ENCODE measurements at regions not wholly inside any gene's neighbourhood (a gene's known extent, or its start where the extent isn't known, plus 50 kb on each side); places are given as distances from the start of the nearest gene placed in this dataset.
"Not testable (repeated sequence)": the region's sequence is repeated elsewhere in the genome, so short reads cannot be mapped to it uniquely, and the experiment has no call there.

GRCh38 chr22:48301908-48302307, 1525.8 kb downstream of the BRD1 start:
- no peak overlapping the region for H3K27ac Mint-ChIP-seq
- TF ChIP-seq CTCF (IDR thresholded peaks at IDR 0.05; ENCODE audit: unreplicated experiment in 3 of 3) = no peak

GRCh38 chr22:48301421-48301820, 1526.3 kb downstream of the BRD1 start:
- Mint-ChIP-seq H3K9me3 (no peaks in the 10 kb centered on the region), H3K27ac (no peak overlapping the region), H3K4me3 (no peak overlapping the region), H3K27me3 (ENCODE audit: low read depth) (peaks cover 36% of the 10 kb centered on the region), H3K36me3 (ENCODE audit: low read depth) (no peaks in the 10 kb centered on the region), H3K4me1 (no peaks in the 10 kb centered on the region)
- no peak for TF ChIP-seq CTCF (IDR thresholded peaks at IDR 0.05; ENCODE audit: unreplicated experiment in 3 of 3)

More at GRCh38 chr22:48301908-48302307, 1525.8 kb downstream of the BRD1 start:
- Mint-ChIP-seq H3K36me3 (ENCODE audit: low read depth) (no peaks in the 10 kb centered on the region), H3K27me3 (ENCODE audit: low read depth) (peaks cover 36% of the 10 kb centered on the region), H3K4me3 (no peak overlapping the region), H3K9me3 (no peaks in the 10 kb centered on the region), H3K4me1 (no peaks in the 10 kb centered on the region)

- H3K27ac Mint-ChIP-seq = no peak overlapping the region
- no peak overlapping the region for H3K4me3 Mint-ChIP-seq
- H3K27me3 Mint-ChIP-seq (ENCODE audit: low read depth) = peaks cover 32% of the 10 kb centered on the region
- no peak for TF ChIP-seq CTCF (IDR thresholded peaks at IDR 0.05; ENCODE audit: unreplicated experiment in 3 of 3)
- no peaks in the 10 kb centered on the region for H3K9me3 Mint-ChIP-seq
- H3K4me1 Mint-ChIP-seq = no peaks in the 10 kb centered on the region
- H3K36me3 Mint-ChIP-seq (ENCODE audit: low read depth) = no peaks in the 10 kb centered on the region
Observed at GRCh38 chr22:48300877-48301276, 1526.8 kb downstream of the BRD1 start.

- H3K4me3 Mint-ChIP-seq = no peak overlapping the region
- no peaks in the 10 kb centered on the region for H3K9me3 Mint-ChIP-seq
- no peak for TF ChIP-seq CTCF (IDR thresholded peaks at IDR 0.05; ENCODE audit: unreplicated experiment in 3 of 3)
- H3K36me3 Mint-ChIP-seq (ENCODE audit: low read depth) = no peaks in the 10 kb centered on the region
- no peaks in the 10 kb centered on the region for H3K4me1 Mint-ChIP-seq
- no peak overlapping the region for H3K27ac Mint-ChIP-seq
- H3K27me3 Mint-ChIP-seq (ENCODE audit: low read depth) = peaks cover 27% of the 10 kb centered on the region
Observed at GRCh38 chr22:48299801-48300200, 1527.9 kb downstream of the BRD1 start.

- H3K27ac Mint-ChIP-seq = no peak overlapping the region
- TF ChIP-seq CTCF (IDR thresholded peaks at IDR 0.05; ENCODE audit: unreplicated experiment in 3 of 3) = no peak
- no peaks in the 10 kb centered on the region for H3K9me3 Mint-ChIP-seq
- H3K4me3 Mint-ChIP-seq = no peak overlapping the region
- peaks cover 23% of the 10 kb centered on the region for H3K27me3 Mint-ChIP-seq (ENCODE audit: low read depth)
- H3K4me1 Mint-ChIP-seq = no peaks in the 10 kb centered on the region
- no peaks in the 10 kb centered on the region for H3K36me3 Mint-ChIP-seq (ENCODE audit: low read depth)
Observed at GRCh38 chr22:48299124-48299523, 1528.5 kb downstream of the BRD1 start.

GRCh38 chr22:48297296-48297695, 1530.4 kb downstream of the BRD1 start:
- Mint-ChIP-seq H3K27me3 (ENCODE audit: low read depth) (peaks cover 20% of the 10 kb centered on the region), H3K36me3 (ENCODE audit: low read depth) (no peaks in the 10 kb centered on the region), H3K4me3 (no peak overlapping the region), H3K27ac (no peak overlapping the region), H3K9me3 (peaks cover 4% of the 10 kb centered on the region), H3K4me1 (no peaks in the 10 kb centered on the region)
- TF ChIP-seq CTCF (IDR thresholded peaks at IDR 0.05; ENCODE audit: unreplicated experiment in 3 of 3) = no peak

GRCh38 chr22:48289954-48290353, 1527.5 kb downstream of the TBC1D22A start:
- H3K4me1 Mint-ChIP-seq; H3K27ac Mint-ChIP-seq; H3K36me3 Mint-ChIP-seq (ENCODE audit: low read depth); H3K4me3 Mint-ChIP-seq; H3K9me3 Mint-ChIP-seq: not testable (repeated sequence)
- peaks cover 21% of the 10 kb centered on the region for H3K27me3 Mint-ChIP-seq (ENCODE audit: low read depth)

Data from nephron (organoid).